ENCODE measurements at regions not wholly inside any gene's neighbourhood (a gene's known extent, or its start where the extent isn't known, plus 50 kb on each side); places are given as distances from the start of the nearest gene placed in this dataset.

DNA sequence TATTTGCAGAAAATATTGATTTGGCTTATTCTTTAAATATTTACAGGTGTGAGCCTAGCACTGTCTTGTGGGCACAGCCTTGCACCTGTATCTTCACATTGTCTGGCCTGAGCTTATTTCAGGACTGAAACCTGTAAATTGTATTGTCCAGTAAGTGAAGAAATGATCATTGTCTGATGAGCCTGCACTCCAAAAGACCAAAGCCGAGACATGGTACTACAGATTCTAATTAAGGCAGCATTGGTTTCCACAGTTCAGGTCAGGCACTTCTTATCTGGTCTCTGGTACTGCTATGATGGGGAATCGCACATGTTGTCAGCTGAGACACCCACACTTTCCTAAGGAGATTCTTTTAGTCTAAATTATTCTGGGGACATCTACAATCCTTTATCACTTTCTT lies 479.0 kb downstream of the TDRD15 start:
- Histone ChIP-seq H3K27ac (ENCODE audit: low read length) (no peak overlapping the region), H3K27me3 (ENCODE audit: insufficient read depth, low read length, poor library complexity) (no peaks in the 10 kb centered on the region), H2AFZ (ENCODE audit: low read depth, low read length) (no peak overlapping the region), H3K4me1 (ENCODE audit: insufficient read depth, low read length) (no peaks in the 10 kb centered on the region), H3K79me2 (ENCODE audit: insufficient read depth, low read length) (no peaks in the 10 kb centered on the region), H3K36me3 (ENCODE audit: insufficient read depth, low read length) (no peaks in the 10 kb centered on the region), H3K9ac (ENCODE audit: low read depth, low read length) (no peak overlapping the region), H3K4me2 (ENCODE audit: insufficient read depth, low read length) (no peak overlapping the region), H3K4me3 (ENCODE audit: low read depth in 1 of 2, low read length in 2 of 2) (no peak overlapping the region), H3K9me3 (ENCODE audit: insufficient read depth, low read length, severe bottlenecking) (no peaks in the 10 kb centered on the region), H4K20me1 (ENCODE audit: insufficient read depth, low read length) (no peaks in the 10 kb centered on the region)
- DNase-seq (no peak), ATAC-seq (ENCODE audit: insufficient read depth, low read depth) (no peak)
- TF ChIP-seq EZH2 (IDR thresholded peaks at IDR 0.05; ENCODE audit: borderline replicate concordance, low read depth, low read length, severe bottlenecking), result no peak
- no peak for TF ChIP-seq CTCF (IDR thresholded peaks at IDR 0.05; ENCODE audit: borderline replicate concordance, extremely low read depth, low read length, poor library complexity, severe bottlenecking)

- no peaks in the 10 kb centered on the region for H4K20me1 ChIP-seq (ENCODE audit: insufficient read depth, low read length)
- H3K9me3 ChIP-seq (ENCODE audit: insufficient read depth, low read length, severe bottlenecking), result no peaks in the 10 kb centered on the region
- no peak overlapping the region for H3K9ac ChIP-seq (ENCODE audit: low read depth, low read length)
- no peaks in the 10 kb centered on the region for H3K4me1 ChIP-seq (ENCODE audit: insufficient read depth, low read length)
- H3K27me3 ChIP-seq (ENCODE audit: insufficient read depth, low read length, poor library complexity), result no peaks in the 10 kb centered on the region
- ATAC-seq (ENCODE audit: insufficient read depth, low read depth) (no peak), DNase-seq (no peak)
- H3K79me2 ChIP-seq (ENCODE audit: insufficient read depth, low read length), result no peaks in the 10 kb centered on the region
- no peaks in the 10 kb centered on the region for H3K36me3 ChIP-seq (ENCODE audit: insufficient read depth, low read length)
- no peak overlapping the region for H3K4me3 ChIP-seq (ENCODE audit: low read depth in 1 of 2, low read length in 2 of 2)
- H3K4me2 ChIP-seq (ENCODE audit: insufficient read depth, low read length), result no peak overlapping the region
- H3K27ac ChIP-seq (ENCODE audit: low read length), result no peak overlapping the region
- no peak overlapping the region for H2AFZ ChIP-seq (ENCODE audit: low read depth, low read length)
- TF ChIP-seq CTCF (IDR thresholded peaks at IDR 0.05; ENCODE audit: borderline replicate concordance, extremely low read depth, low read length, poor library complexity, severe bottlenecking) (no peak), EZH2 (IDR thresholded peaks at IDR 0.05; ENCODE audit: borderline replicate concordance, low read depth, low read length, severe bottlenecking) (no peak)
Observed at GRCh38 chr2:21607572-21607971, 483.8 kb downstream of the TDRD15 start.

DNA sequence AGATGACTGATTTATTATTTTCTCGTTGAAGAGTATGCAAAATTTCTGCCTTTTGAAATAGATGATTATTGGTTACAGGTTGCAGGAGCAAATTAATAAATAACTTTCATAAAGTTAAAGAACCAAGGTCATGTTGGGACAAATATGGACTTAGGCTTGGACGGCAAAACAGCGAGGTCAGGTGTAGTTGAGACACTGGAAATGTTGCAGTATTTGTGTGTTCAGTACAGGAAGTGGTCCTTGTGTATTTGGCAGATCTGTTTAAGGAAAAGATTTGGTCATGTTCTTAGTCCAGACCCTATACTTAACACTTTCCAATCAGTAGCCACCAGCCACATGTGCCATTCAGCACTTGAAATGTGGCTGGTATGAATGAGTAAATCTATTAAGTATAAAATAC lies 486.5 kb downstream of the TDRD15 start:
- no peak overlapping the region for H2AFZ ChIP-seq (ENCODE audit: low read depth, low read length)

More for the DNA sequence above, 486.5 kb downstream of the TDRD15 start:
- H3K9me3 ChIP-seq (ENCODE audit: insufficient read depth, low read length, severe bottlenecking), result no peaks in the 10 kb centered on the region
- no peak overlapping the region for H3K4me3 ChIP-seq (ENCODE audit: low read depth in 1 of 2, low read length in 2 of 2)
- no peak for ATAC-seq (ENCODE audit: insufficient read depth, low read depth)
- H3K36me3 ChIP-seq (ENCODE audit: insufficient read depth, low read length), result no peaks in the 10 kb centered on the region
- TF ChIP-seq CTCF (IDR thresholded peaks at IDR 0.05; ENCODE audit: borderline replicate concordance, extremely low read depth, low read length, poor library complexity, severe bottlenecking) (no peak), EZH2 (IDR thresholded peaks at IDR 0.05; ENCODE audit: borderline replicate concordance, low read depth, low read length, severe bottlenecking) (no peak)
- H3K27ac ChIP-seq (ENCODE audit: low read length), result no peak overlapping the region
- no peaks in the 10 kb centered on the region for H3K4me1 ChIP-seq (ENCODE audit: insufficient read depth, low read length)
- no peaks in the 10 kb centered on the region for H3K27me3 ChIP-seq (ENCODE audit: insufficient read depth, low read length, poor library complexity)
- H4K20me1 ChIP-seq (ENCODE audit: insufficient read depth, low read length), result no peaks in the 10 kb centered on the region
- no peak overlapping the region for H3K4me2 ChIP-seq (ENCODE audit: insufficient read depth, low read length)
- no peak overlapping the region for H3K9ac ChIP-seq (ENCODE audit: low read depth, low read length)
- DNase-seq, result no peak
- H3K79me2 ChIP-seq (ENCODE audit: insufficient read depth, low read length), result no peaks in the 10 kb centered on the region

Measured in DND-41 (cell line).